Esophagus muscularis mucosa (tissue), 4 donors: ENCODE measurements at regions not wholly inside any gene's neighbourhood (a gene's known extent, or its start where the extent isn't known, plus 50 kb on each side); places are given as distances from the start of the nearest gene placed in this dataset.

ENCODE experiments used
- EP300 ChIP-seq: sonication (generic); formaldehyde crosslinking; IDR thresholded peaks from one replicate; pipeline ENCODE4 v1.6.1; 2017; ENCODE audit warnings: antibody characterized with exemption
- POLR2A ChIP-seq: fragments of 450-650 bp; IDR thresholded peaks from one replicate; pipeline ENCODE4 v1.6.1; 2017; ENCODE audit warnings: antibody characterized with exemption, moderate library complexity, mild to moderate bottlenecking, low read depth
- POLR2AphosphoS5 ChIP-seq, 2 donors: sonication (generic); formaldehyde crosslinking; IDR thresholded peaks; one replicate each; pipeline ENCODE4 v1.6.1; 2017; ENCODE audit warnings: antibody characterized with exemption in 2 of 2
- TF ChIP-seq, protein P1 (sequence below), 3 experiments: fragments of 200-600 bp in 2 of 3; fragments of 450-650 bp in 1 of 3; sonication (generic) in 2 of 3; IDR thresholded peaks; one replicate each; pipeline ENCODE4 v1.5.1; 2017 to 2019; ENCODE audit warnings: antibody characterized with exemption in 3 of 3, mild to moderate bottlenecking in 2 of 3, moderate library complexity in 1 of 3

DNA sequence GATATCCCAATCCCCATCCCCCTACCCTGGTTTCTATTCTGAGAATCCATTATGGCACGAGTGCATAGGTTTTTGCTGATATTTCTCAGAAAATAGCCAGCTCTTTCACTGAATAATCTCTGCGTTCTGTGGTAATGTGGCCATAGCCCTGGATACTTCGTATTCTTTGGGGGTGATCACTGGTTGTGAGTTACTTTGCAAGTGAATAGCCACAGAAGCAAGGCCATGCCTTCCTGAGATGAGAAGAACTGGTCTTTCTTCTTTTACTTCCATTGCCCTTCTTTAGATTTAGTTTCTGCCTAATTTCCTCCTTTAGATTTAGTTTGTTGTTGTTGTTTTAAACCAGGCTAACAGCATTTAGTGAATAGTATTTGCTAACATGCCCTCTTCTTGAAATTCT is 323.4 kb downstream of the CDC14C start:
- TF ChIP-seq, protein P1, sequence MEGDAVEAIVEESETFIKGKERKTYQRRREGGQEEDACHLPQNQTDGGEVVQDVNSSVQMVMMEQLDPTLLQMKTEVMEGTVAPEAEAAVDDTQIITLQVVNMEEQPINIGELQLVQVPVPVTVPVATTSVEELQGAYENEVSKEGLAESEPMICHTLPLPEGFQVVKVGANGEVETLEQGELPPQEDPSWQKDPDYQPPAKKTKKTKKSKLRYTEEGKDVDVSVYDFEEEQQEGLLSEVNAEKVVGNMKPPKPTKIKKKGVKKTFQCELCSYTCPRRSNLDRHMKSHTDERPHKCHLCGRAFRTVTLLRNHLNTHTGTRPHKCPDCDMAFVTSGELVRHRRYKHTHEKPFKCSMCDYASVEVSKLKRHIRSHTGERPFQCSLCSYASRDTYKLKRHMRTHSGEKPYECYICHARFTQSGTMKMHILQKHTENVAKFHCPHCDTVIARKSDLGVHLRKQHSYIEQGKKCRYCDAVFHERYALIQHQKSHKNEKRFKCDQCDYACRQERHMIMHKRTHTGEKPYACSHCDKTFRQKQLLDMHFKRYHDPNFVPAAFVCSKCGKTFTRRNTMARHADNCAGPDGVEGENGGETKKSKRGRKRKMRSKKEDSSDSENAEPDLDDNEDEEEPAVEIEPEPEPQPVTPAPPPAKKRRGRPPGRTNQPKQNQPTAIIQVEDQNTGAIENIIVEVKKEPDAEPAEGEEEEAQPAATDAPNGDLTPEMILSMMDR (IDR thresholded peaks at IDR 0.05), result no peak
- no peak for TF ChIP-seq POLR2AphosphoS5 (IDR thresholded peaks at IDR 0.05)
- no peak for TF ChIP-seq EP300
- no peak for TF ChIP-seq POLR2A
